BJ (cell line): ENCODE measurements at regions not wholly inside any gene's neighbourhood (a gene's known extent, or its start where the extent isn't known, plus 50 kb on each side); places are given as distances from the start of the nearest gene placed in this dataset.

Experiments used
- CTCF ChIA-PET: fragments of 350-600 bp; formaldehyde crosslinking; extraction: SDS; loops from one replicate; lab custom pipeline; 2021; ENCODE audit warnings: antibody characterized with exemption, inconsistent platforms; lab: Yijun Ruan, JAX
- POLR2A ChIA-PET: fragments of 300-600 bp; sonication (Branson Sonifier 250); formaldehyde crosslinking; extraction: SDS; loops from one replicate; lab custom pipeline; 2021; ENCODE audit warnings: antibody characterized with exemption; lab: Charles Lee
- DNase-seq: peaks from one replicate; pipeline ENCODE4 v3.0.0-alpha.2; 2011; ENCODE audit warnings: low read depth
- H3K27me3 ChIP-seq: 2 replicates; pipeline ENCODE4 v1.6.0; 2011; ENCODE audit warnings: low read length; ENCODE audit not compliant: control insufficient read depth, insufficient read depth
- H3K36me3 ChIP-seq: 2 replicates; pipeline ENCODE4 v1.5.1; 2011; ENCODE audit warnings: low read length; ENCODE audit not compliant: control insufficient read depth, insufficient read depth
- H3K4me3 ChIP-seq: 2 replicates; pipeline ENCODE4 v1.5.1; 2011; ENCODE audit warnings: low read depth, mild to moderate bottlenecking, control low read depth, low read length
- TF ChIP-seq, protein P1 (sequence below): IDR thresholded peaks from 2 replicates; pipeline ENCODE4 v1.5.1; 2011; ENCODE audit warnings: low read depth, mild to moderate bottlenecking, control low read depth, inconsistent platforms, low read length, moderate library complexity; ENCODE audit not compliant: insufficient read depth

DNA sequence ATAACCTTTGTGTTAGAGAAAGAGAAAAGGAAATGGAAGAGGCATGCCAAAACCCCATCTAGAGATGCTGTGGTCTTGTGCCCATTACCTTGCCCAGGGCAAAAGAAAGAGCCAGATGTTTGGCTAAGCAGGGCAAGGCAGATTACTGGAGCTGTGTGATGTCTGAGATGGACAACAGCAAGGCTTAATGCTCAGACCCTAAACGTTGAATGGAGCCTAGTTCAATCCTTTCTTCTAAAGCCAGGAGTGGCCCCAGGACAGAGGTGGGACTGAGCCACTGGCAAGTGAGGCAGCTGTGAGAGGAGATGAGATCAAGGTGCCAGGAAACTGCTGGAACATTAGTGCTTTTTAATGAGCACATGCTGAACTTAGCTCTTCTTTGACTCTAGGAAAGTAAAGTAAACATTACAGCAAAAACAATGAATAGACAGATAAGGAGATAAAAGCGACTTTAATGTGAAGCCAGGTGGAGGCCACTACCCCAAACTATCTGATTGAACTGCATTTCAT is 143.0 kb upstream of the EGFLAM start:
- POLR2A ChIA-PET = interaction anchor here (0.6 kb wide), 1 partner anchor 217 kb away, joined by 4 read pairs; no protein-coding TSS in a partner anchor
- CTCF ChIA-PET = interaction anchor here (0.9 kb wide), 1 partner anchor 21 kb away, joined by 3 read pairs; no protein-coding TSS in a partner anchor

DNA sequence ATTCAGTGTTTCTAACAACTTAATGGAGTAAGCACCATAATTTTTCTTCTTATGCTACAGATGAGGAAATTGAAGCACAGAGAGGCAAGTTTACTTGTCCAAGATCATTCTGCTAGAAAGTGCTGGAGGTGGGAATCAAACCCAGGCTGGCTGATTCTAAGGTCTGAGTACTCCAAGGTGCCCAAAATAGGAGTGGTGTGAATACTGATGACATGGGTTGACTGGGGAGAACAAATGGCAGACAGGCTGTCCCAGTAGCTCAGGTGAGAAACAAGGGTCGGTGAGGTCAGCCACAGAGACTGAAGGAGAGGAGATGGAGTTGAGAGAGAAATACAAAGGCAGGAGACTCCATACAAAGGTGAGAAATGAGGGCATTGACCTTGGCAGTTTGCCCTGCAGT is 144.5 kb upstream of the EGFLAM start:
- ChIA-PET CTCF (no interaction called here), POLR2A (no interaction called here)
- TF ChIP-seq, protein P1, sequence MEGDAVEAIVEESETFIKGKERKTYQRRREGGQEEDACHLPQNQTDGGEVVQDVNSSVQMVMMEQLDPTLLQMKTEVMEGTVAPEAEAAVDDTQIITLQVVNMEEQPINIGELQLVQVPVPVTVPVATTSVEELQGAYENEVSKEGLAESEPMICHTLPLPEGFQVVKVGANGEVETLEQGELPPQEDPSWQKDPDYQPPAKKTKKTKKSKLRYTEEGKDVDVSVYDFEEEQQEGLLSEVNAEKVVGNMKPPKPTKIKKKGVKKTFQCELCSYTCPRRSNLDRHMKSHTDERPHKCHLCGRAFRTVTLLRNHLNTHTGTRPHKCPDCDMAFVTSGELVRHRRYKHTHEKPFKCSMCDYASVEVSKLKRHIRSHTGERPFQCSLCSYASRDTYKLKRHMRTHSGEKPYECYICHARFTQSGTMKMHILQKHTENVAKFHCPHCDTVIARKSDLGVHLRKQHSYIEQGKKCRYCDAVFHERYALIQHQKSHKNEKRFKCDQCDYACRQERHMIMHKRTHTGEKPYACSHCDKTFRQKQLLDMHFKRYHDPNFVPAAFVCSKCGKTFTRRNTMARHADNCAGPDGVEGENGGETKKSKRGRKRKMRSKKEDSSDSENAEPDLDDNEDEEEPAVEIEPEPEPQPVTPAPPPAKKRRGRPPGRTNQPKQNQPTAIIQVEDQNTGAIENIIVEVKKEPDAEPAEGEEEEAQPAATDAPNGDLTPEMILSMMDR = no peak
- no peak for DNase-seq
- no peak overlapping the region for H3K4me3 ChIP-seq
- peaks cover 2% of the 10 kb centered on the region for H3K27me3 ChIP-seq
- H3K36me3 ChIP-seq = no peaks in the 10 kb centered on the region

More for the DNA sequence above, 143.0 kb upstream of the EGFLAM start:
- DNase-seq = no peak
- Histone ChIP-seq H3K27me3 (peaks cover 2% of the 10 kb centered on the region), H3K36me3 (no peaks in the 10 kb centered on the region), H3K4me3 (no peak overlapping the region)
- TF ChIP-seq, protein P1 = no peak

DNA sequence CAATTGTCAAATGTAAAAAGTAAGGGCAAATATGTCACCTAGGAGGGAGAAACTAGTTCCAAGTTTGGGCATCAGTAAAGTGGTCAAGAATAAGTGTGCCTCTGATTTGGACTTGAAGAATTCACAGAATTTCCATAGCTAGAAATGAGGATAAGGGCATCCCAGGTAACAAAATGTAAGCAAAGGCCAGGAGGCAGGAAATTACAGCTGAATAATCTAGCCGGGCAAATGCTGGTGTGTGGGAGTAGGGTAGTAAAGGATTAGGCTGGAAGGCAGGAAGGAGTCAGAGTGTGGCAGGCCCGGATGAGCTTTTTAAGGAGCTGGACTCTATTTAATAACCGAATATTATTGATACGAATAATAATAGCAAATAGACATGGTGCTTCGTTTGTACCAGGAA is 144.9 kb upstream of the EGFLAM start:
- Histone ChIP-seq H3K4me3 (no peak overlapping the region), H3K27me3 (peaks cover 2% of the 10 kb centered on the region), H3K36me3 (no peaks in the 10 kb centered on the region)
- CTCF ChIA-PET = no interaction called here
- no peak for DNase-seq
- POLR2A ChIA-PET = no interaction called here
- TF ChIP-seq, protein P1 = no peak

DNA sequence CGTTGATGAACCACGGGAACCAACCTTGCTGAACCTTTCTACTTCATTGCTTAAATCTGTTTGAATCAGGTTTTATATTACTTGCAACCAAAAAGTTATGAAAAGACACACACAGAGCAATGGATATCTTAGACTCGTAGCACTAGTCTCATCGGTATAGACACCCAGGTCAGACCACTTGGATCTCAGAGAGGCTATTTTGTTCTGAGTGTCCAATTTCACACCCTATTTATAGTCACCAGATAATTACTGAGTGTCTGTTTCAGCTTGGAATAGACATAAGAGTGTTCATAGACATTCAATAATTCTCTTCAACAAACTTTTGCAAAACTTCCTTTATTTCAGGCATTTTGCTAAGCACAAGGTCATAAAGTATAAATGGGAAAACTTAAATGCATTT is 145.4 kb upstream of the EGFLAM start:
- no peak for DNase-seq
- TF ChIP-seq, protein P1 = no peak
- CTCF ChIA-PET = no interaction called here
- no peaks in the 10 kb centered on the region for H3K36me3 ChIP-seq
- H3K4me3 ChIP-seq = no peak overlapping the region
- H3K27me3 ChIP-seq = peaks cover 2% of the 10 kb centered on the region
- POLR2A ChIA-PET = no interaction called here

DNA sequence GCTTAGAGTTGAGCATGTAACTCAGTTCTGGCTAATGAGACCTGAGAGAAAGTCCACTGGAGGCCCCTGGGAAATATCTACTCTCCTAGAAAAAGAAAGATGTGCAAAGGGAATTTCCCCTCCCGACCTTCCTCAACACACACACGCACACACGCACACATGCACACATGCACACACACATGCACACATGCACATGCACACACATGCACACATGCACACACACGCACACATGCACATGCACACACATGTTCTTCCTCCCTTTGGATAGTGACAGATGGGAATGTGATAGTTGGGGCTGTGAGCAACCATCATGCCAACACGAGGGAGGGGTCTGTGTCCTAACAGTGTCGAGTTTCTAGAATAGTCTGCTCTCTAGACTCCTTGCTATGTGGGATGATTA is 148.2 kb upstream of the EGFLAM start:
- H3K27me3 ChIP-seq = peaks cover 1% of the 10 kb centered on the region
- ChIA-PET POLR2A (no interaction called here), CTCF (no interaction called here)
- no peaks in the 10 kb centered on the region for H3K36me3 ChIP-seq
- TF ChIP-seq, protein P1 = no peak
- H3K4me3 ChIP-seq = no peak overlapping the region
- no peak for DNase-seq
